NCI-H1694 treated with DMSO at 0.1 percent for 48 hours (cell line): ENCODE measurements at regions not wholly inside any gene's neighbourhood (a gene's known extent, or its start where the extent isn't known, plus 50 kb on each side); places are given as distances from the start of the nearest gene placed in this dataset.
"Not testable (repeated sequence)": the region's sequence is repeated elsewhere in the genome, so short reads cannot be mapped to it uniquely, and the experiment has no call there.

Experiments
- DNase-seq: peaks from one replicate; lab custom pipeline; 2025; lab: John Stamatoyannopoulos, UW

DNA sequence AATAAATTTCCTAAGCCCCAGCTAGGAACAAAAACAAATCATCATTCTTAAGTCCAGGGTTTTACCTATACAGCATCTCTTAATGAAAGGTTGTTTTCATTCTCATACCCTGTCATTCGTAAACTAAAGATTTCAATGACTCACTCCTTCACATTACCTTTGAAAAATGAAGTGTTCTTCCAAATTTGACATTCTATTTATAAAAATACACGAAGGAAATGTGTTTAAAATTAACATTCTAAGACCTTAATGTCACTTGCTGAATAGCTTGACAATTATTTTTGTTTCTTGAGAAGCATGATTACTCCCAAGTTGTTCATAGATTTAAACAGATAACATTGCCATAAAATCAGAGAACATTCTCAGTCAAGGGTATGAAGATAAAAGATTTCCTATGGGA is 1188.3 kb upstream of the SORCS1 start:
- no peak for DNase-seq

- DNase-seq, result no peak
Measured at GRCh38 chr10:108348215-108348614, 1183.7 kb upstream of the SORCS1 start.

DNA sequence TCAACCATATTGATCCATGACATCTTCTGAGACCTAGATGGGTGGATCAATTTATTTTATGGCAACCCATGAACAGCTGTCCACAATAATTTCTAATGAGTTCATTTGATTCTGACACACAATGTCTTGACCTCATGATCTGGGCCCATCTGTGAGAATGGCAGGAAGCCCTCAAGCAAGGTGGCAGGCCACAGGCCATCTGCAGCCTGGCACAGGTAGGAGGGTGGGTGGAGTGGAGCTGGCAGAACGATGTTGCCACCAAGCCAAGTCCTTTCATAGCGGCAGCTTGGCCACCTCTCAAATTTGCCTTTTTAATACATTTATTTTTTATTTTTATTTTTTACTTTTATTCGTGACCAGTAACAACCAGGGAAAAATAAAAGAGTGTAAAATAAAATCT is 1181.6 kb upstream of the SORCS1 start:
- no peak for DNase-seq

DNA sequence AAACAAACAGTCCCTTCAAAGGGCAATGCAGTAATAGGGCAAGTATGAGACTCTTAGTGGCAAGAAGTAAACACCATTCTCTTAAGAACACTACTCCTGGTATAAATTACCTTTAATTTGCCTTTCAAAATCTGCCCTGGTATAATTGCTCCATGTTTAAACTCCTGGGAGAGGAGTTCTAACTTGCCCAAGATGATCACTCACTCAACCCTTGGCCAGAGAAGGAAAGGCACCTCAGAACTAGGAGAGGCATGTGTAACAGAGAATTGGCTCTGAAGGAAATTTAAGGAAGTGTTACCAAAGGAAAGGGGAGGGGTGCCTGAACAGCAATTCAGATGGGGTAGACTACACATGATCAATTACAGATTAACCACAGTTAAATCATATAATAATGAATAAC is 1173.6 kb upstream of the SORCS1 start:
- DNase-seq, result no peak

GRCh38 chr10:108336836-108337235 is 1172.3 kb upstream of the SORCS1 start:
- no peak for DNase-seq

DNA sequence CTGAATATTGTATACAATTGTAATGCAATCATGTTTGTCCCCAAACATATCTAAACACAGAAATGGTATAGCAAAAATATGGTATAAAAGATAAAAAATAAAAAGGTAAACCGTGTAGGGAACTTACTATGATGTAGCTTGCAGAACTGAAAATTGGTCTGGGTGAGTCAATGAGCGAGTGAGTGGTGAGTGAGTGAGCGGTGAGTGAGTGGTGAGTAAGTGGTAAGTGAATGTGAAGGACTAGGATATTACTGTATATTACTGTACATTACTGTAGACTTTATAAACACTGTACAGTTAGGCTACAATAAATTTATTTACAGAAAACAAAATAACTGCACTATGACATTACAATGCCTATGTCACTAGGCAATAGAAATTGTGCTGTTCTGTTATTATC is 1163.2 kb upstream of the SORCS1 start:
- DNase-seq, result no peak

- DNase-seq, result no peak
Measured at GRCh38 chr10:108323274-108323798, 1158.8 kb upstream of the SORCS1 start.

GRCh38 chr10:108319434-108320222 is 1155.1 kb upstream of the SORCS1 start:
- no peak for DNase-seq

DNA sequence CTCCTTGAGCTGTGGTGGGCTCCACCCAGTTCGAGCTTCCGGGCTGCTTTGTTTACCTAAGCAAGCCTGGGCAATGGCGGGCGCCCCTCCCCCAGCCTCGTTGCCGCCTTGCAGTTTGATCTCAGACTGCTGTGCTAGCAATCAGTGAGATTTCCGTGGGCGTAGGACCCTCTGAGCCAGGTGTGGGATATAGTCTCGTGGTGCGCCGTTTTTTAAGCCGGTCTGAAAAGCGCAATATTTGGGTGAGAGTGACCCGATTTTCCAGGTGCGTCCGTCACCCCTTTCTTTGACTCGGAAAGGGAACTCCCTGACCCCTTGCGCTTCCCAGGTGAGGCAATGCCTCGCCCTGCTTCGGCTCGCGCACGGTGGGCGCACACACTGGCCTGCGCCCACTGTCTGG is 1151.1 kb upstream of the SORCS1 start:
- not testable (repeated sequence) for DNase-seq

DNA sequence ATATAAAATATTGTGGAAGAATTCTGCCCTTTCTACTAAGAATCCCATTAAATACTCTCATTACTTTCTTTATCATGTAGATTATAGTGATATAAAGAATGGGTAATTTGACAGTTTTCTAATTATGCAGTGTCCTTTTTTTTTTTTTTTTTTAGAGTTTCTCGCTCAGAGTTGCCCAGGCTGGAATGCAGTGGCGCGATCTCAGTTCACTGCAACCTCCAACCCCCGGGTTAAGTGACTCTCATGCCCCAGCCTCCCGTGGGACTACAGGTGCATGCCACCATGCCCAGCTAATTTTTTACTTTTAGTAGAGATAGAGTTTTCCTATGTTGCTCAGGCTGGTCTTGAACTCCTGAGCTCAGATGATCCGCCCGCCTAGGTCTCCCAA is 1143.4 kb upstream of the SORCS1 start:
- no peak for DNase-seq

GRCh38 chr10:108307250-108307924 is 1142.9 kb upstream of the SORCS1 start:
- DNase-seq, result no peak

DNA sequence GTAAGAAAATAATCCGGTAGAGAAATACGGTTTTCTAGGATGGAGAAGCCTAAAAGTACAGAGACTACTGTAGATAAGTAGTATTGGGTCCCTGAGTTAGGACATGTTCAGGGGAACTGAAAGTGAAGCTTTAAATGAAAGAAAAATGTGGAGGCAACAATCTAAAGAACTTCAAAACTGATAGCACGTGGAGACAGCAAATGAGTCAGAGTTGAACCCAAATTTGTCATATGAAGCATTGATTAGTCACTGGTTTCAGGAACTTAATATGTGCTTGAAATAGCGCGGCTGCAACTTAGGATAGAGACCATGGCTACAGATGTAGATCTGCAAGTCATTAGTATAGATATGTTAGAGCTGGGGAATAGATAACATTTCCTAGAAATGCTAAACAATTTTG is 1138.6 kb upstream of the SORCS1 start:
- DNase-seq, result no peak

DNA sequence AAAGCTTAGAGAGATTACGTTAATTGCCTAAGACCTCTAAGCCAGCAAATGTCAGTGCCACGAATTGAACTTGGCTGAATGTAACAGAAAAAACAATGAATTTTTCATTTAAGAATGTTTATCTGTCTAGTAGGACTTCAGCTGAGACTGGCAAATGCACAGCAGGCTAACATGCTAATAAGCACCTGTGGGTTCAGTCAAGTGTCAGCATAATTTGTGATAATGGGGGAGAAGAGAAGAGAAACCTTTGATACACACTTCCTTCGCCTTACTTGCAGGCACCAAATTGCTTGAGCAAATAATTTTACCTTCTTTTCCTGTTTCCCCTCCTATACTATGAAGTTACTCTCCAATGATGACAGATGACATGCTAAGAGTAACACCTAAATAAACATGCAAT is 1136.5 kb upstream of the SORCS1 start:
- no peak for DNase-seq

DNA sequence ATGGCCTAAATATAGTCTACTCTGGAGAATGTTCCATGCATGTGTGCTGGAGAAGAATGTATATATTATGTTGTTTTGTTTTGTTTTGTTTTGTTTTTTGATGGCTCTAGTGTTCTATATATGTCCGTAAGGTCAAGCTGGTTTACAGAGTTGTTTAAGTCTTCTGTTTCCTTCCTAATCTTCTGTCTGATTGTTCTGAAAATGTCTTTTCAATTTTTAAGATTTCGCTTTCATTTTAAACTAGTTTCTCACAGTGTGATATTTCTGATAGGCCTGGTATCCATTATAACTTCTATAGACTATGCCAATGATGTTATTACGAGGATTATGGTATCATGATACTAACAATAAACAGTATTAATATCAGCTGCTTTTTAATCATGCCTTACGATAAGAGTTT is 1126.3 kb upstream of the SORCS1 start:
- DNase-seq, result no peak

DNA sequence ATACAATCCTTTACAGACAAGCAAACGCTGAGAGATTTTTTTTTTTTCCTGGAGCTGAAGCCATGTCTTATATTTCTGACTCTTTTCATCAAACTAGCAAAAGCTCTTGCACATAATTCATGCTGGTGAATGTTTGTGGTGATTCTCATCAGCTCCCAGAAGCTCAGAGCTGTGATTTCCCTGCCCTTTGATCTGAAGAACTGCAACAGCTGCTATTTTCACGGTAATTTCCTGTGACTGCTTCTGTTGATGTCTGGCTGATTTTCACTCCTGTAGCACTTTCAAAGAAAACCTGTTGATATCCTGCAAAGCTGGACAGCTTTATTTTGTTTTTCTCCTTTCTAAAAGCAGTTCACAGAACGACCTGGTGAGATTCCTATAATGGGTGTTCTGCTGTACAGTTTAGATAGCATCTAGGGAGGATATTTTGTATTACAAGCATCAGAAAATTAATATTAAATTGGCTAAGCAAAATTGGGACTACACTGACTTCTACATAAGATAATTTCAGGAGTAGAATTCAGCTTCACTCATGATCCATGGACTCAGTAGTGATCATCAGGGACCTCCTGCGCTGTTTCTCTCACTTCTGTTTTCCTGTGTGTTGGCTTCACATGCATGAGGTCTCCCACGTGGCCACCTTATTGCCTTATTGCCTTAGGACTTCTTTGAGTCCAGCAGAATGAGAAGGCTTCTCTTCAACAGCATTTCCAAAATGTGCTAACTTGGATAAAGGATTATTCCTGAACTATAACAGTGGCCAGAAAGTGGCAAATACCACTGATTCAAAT is 1111.6 kb upstream of the SORCS1 start:
- no peak for DNase-seq

GRCh38 chr10:108260383-108260906 is 1095.9 kb upstream of the SORCS1 start:
- DNase-seq, result no peak

DNA sequence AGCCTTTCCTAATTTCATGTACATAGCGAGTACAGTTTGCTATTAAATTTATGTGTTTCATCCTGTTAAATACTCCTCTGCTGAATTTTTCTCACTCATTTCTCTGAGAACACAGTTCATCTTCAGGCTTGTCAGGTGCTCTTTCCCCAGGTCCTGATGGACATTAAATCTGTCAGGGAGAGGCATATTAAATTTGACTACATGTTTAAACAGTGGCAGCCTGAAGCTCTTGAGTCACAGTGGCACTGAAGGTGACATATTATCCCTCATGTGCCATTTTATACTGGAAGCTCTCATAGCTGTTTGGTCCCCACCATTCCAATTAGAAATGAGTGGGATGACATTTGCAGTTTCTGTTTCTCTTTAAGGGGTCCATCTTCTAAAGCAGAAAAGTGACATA is 1089.6 kb upstream of the SORCS1 start:
- DNase-seq, result no peak

GRCh38 chr10:108252771-108253170 is 1088.3 kb upstream of the SORCS1 start:
- no peak for DNase-seq

DNA sequence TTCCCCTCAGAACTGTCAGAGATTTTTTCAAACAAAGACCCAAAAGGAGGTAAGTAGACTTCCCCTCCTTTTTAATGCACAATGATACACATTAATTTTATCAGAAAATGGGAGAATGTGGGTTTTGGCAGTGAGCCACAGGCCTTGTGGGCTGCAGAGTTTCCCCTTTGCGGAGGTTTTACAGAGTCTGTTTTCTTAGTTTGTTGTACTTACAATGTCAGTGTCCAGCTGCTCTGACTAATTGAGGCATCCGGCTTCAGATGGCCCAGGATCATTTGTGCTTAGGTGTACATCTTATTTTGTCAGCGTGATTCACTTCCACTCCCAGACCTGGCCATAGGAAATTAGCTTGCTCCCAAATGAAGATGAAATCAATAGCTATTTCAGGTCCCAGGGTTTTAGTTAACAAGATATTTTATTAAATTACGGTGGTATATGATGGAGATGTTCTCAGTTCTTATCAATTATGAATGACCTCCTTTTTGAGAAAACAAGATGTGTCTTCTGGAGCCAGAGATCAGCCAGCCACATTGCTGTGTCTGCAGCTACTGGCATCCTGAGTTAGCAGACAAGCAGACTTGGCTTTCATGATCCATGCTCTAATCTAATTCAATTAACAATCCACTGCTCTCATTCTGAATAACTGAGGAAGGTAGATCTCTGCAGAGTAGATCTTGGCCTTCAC is 1086.6 kb upstream of the SORCS1 start:
- no peak for DNase-seq

DNA sequence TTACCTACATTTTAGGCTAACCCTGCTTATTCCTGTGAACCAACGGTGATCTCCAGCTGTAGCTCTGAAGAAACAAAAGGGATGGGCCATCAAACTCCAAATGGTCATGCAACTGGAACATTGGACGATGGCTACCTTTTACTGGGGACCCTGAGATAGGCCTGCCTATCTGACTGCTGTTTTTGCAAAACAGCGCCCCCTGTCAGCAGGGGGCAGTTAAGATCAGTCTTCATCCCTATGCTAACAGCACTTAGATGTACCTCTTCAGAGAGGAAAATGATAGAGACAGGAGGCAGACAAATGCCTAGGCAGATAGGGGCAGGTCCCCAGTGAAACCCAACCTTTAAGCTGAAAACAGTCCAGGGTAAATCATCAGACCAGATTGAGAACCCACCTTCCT is 1085.4 kb upstream of the SORCS1 start:
- DNase-seq, result no peak

DNA sequence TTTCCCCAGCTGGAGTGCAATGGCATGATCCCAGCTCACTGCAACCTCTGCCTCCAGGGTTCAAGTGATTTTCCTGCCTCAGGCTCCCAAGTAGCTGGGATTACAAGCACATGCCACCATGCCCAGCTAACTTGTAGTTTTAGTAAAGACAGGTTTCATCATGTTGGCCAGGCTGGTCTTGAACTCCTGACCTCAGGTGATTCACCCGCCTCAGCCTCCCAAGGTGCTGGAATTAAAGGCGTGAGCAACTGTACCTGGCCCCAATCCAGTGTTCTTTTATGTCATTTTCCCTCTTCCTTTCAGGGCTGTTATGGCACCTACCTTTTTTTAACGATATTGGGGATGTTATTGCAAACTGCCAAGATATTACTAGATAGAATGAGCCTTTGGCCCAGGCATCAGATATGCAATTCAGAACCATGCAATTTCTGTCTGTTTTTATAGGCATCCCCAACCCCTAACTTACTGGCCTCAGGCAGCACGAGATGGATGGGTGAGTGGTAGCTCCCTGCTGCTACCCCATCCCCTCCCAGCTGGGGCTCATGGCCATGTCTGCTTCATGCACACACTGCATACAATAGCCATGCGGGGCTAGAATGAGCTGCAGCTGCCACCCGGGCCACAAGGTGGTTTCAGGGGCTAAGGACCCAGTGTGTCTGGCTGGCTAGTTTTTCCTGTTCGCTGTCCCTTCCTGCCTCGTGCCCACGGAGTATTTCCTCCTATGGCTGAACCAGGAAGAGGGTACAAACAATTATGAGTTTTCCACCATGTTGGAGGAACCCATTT is 1080.1 kb upstream of the SORCS1 start:
- DNase-seq, result no peak
